IMR-90 (cell line): ENCODE measurements at regions not wholly inside any gene's neighbourhood (a gene's known extent, or its start where the extent isn't known, plus 50 kb on each side); places are given as distances from the start of the nearest gene placed in this dataset.

Experiments used
- ATAC-seq: fragments of 200-7000 bp; cut with Tn5 transposase; 2 replicates; pipeline ENCODE4 v1.9.1; 2020; ENCODE audit warnings: low read depth, mild to moderate bottlenecking, moderate library complexity
- BruUV-seq: library from RNA; stranded (reverse); fragments of 400-500 nt; replicated peaks from 2 replicates; lab custom pipeline; 2021; lab: Mats Ljungman, UMichigan
- CTCF ChIA-PET: fragments of 300-600 bp; formaldehyde crosslinking; extraction: SDS; loops from one replicate; lab custom pipeline; 2021; ENCODE audit warnings: antibody characterized with exemption; lab: Yijun Ruan, JAX
- POLR2A ChIA-PET: fragments of 300-600 bp; sonication (Branson Sonifier 250); formaldehyde crosslinking; loops from one replicate; lab custom pipeline; 2022; ENCODE audit warnings: antibody characterized with exemption; ENCODE audit not compliant: unreplicated experiment; lab: Charles Lee
- DNase-seq: peaks from one replicate; pipeline ENCODE4 v3.0.0; 2013
- H2AFZ ChIP-seq: replicated peaks from 2 replicates; pipeline ENCODE3; 2013; ENCODE audit warnings: low read length, mild to moderate bottlenecking; ENCODE audit not compliant: poor library complexity
- H2AK5ac ChIP-seq: 2 replicates; pipeline ENCODE4 v1.6.1; 2013; ENCODE audit warnings: low read depth, low read length, inconsistent platforms
- H2AK9ac ChIP-seq: replicated peaks from 2 replicates; pipeline ENCODE3; 2013; ENCODE audit warnings: mild to moderate bottlenecking, low read depth, low read length, moderate library complexity; ENCODE audit not compliant: poor library complexity
- H2BK120ac ChIP-seq: 2 replicates; pipeline ENCODE4 v1.6.1; 2013; ENCODE audit warnings: low read depth, low read length, inconsistent platforms
- H2BK15ac ChIP-seq: 3 replicates; pipeline ENCODE4 v1.6.1; 2013; ENCODE audit warnings: low read depth, low read length, inconsistent platforms
- H2BK20ac ChIP-seq: 2 replicates; pipeline ENCODE4 v1.6.1; 2013; ENCODE audit warnings: low read depth, mild to moderate bottlenecking, inconsistent platforms, low read length, moderate library complexity
- H2BK5ac ChIP-seq: 2 replicates; pipeline ENCODE4 v1.6.1; 2013; ENCODE audit warnings: mild to moderate bottlenecking, low read depth, low read length, inconsistent platforms; ENCODE audit not compliant: poor library complexity, severe bottlenecking
- H3K14ac ChIP-seq: replicated peaks from 2 replicates; pipeline ENCODE4 v1.6.1; 2013; ENCODE audit warnings: low read depth, low read length, inconsistent platforms
- H3K18ac ChIP-seq: 2 replicates; pipeline ENCODE4 v1.6.1; 2013; ENCODE audit warnings: low read depth, low read length, control low read depth
- H3K23ac ChIP-seq: 2 replicates; pipeline ENCODE4 v1.6.1; 2013; ENCODE audit warnings: low read depth, low read length, inconsistent platforms
- H3K27ac ChIP-seq: 2 replicates; pipeline ENCODE4 v1.5.1; 2013; ENCODE audit warnings: mild to moderate bottlenecking, control low read depth, low read length; ENCODE audit not compliant: insufficient read depth
- H3K27me3 ChIP-seq: 2 replicates; pipeline ENCODE4 v1.6.1; 2013; ENCODE audit warnings: low read length; ENCODE audit not compliant: control insufficient read depth, insufficient read depth
- H3K36me3 ChIP-seq: 2 replicates; pipeline ENCODE4 v1.6.1; 2013; ENCODE audit warnings: low read length, mixed read lengths; ENCODE audit not compliant: control insufficient read depth, insufficient read depth
- H3K4ac ChIP-seq: 2 replicates; pipeline ENCODE4 v1.6.1; 2013; ENCODE audit warnings: low read depth, low read length, inconsistent platforms
- H3K4me1 ChIP-seq: 2 replicates; pipeline ENCODE4 v1.6.1; 2013; ENCODE audit warnings: low read length, mixed read lengths; ENCODE audit not compliant: control insufficient read depth, insufficient read depth
- H3K4me2 ChIP-seq: 2 replicates; pipeline ENCODE4 v1.6.1; 2013; ENCODE audit warnings: low read depth, mild to moderate bottlenecking, control low read depth, low read length, moderate library complexity
- H3K4me3 ChIP-seq: 2 replicates; pipeline ENCODE4 v1.5.1; 2013; ENCODE audit warnings: low read depth, mild to moderate bottlenecking, control low read depth, low read length, moderate library complexity; ENCODE audit not compliant: insufficient read depth
- H3K56ac ChIP-seq: 2 replicates; pipeline ENCODE4 v1.6.1; 2013; ENCODE audit warnings: low read length, inconsistent platforms; ENCODE audit not compliant: insufficient read depth; ENCODE audit errors: extremely low read depth
- H3K79me1 ChIP-seq, 2 experiments: 2 replicates each; pipeline ENCODE4 v1.6.1; 2013; ENCODE audit warnings: low read length in 2 of 2, inconsistent platforms in 1 of 2, low read depth in 1 of 2
- H3K9ac ChIP-seq: 2 replicates; pipeline ENCODE4 v1.6.1; 2013; ENCODE audit warnings: low read depth, low read length, control low read depth
- H3K9me1 ChIP-seq: 2 replicates; pipeline ENCODE4 v1.6.1; 2013; ENCODE audit warnings: low read length, inconsistent platforms; ENCODE audit not compliant: insufficient read depth
- H3K9me3 ChIP-seq: 2 replicates; pipeline ENCODE4 v1.6.1; 2013; ENCODE audit warnings: low read length; ENCODE audit not compliant: control insufficient read depth, insufficient read depth
- H4K20me1 ChIP-seq: 2 replicates; pipeline ENCODE4 v1.6.1; 2013; ENCODE audit warnings: low read length, inconsistent platforms; ENCODE audit not compliant: insufficient read depth
- H4K5ac ChIP-seq: 2 replicates; pipeline ENCODE4 v1.6.1; 2013; ENCODE audit warnings: mild to moderate bottlenecking, low read depth, low read length, control low read depth
- H4K8ac ChIP-seq, 2 experiments: 2 replicates each; pipeline ENCODE4 v1.6.1; 2013; ENCODE audit warnings: low read depth in 2 of 2, low read length in 2 of 2, control low read depth in 1 of 2, inconsistent platforms in 1 of 2
- H4K91ac ChIP-seq: 2 replicates; pipeline ENCODE4 v1.6.1; 2013; ENCODE audit warnings: low read depth, low read length, inconsistent platforms; ENCODE audit not compliant: insufficient read depth
- CEBPB ChIP-seq: IDR thresholded peaks from 2 replicates; pipeline ENCODE4 v1.6.1; 2012; ENCODE audit warnings: low read depth, low read length, improper control_type of control experiment
- MAFK ChIP-seq: IDR thresholded peaks from 2 replicates; pipeline ENCODE4 v1.6.1; 2012; ENCODE audit warnings: low read depth, low read length, improper control_type of control experiment
- MAZ ChIP-seq: IDR thresholded peaks from 2 replicates; pipeline ENCODE4 v1.6.1; 2012; ENCODE audit warnings: low read depth, mild to moderate bottlenecking, low read length, improper control_type of control experiment, moderate library complexity, borderline replicate concordance
- RAD21 ChIP-seq: IDR thresholded peaks from 2 replicates; pipeline ENCODE4 v1.6.1; 2012; ENCODE audit warnings: low read length, improper control_type of control experiment
- WGBS, 2 experiments: methylation state at CpG; one replicate each; pipeline versions ENCODE4 v1.1.5 to v1.1.7; 2013; ENCODE audit warnings: missing lambda C conversion rate in 2 of 2; ENCODE audit not compliant: insufficient read length in 1 of 2; ENCODE audit errors: extremely low coverage in 2 of 2; 5-methylcytosine and 5-hydroxymethylcytosine counted together
- dilution Hi-C: fragments of 300-500 bp; cut with HindIII; formaldehyde crosslinking; loops from one replicate; pipeline ENCODE4 v1.14.3; 2018; ENCODE audit warnings: low sequenced_read_pairs; ENCODE audit not compliant: unreplicated experiment
- in situ Hi-C: fragments of 300-500 bp; cut with MboI; formaldehyde crosslinking; loops from 3 replicates; pipeline ENCODE4 v1.14.3; 2019; ENCODE audit warnings: low sequenced_read_pairs, inconsistent platforms, mixed read lengths
- intact Hi-C: fragments of 100-400 bp; cut with micrococcal nuclease; formaldehyde crosslinking; loops from 2 replicates; pipeline ENCODE4 v1.10.0; 2022

- no peak overlapping the region for H3K23ac ChIP-seq
- H3K9ac ChIP-seq, result no peak overlapping the region
- no peak overlapping the region for H3K56ac ChIP-seq
- DNase-seq (no peak), ATAC-seq (no peak)
- H2BK120ac ChIP-seq, result no peak overlapping the region
- H2AFZ ChIP-seq, result peak overlapping the region; percentile 49
- H2BK15ac ChIP-seq, result no peak overlapping the region
- H2BK20ac ChIP-seq, result no peak overlapping the region
- H3K27ac ChIP-seq, result no peak overlapping the region
- no peak overlapping the region for H3K14ac ChIP-seq
- peaks cover 9% of the 10 kb centered on the region for H3K9me3 ChIP-seq
- no peak overlapping the region for H3K18ac ChIP-seq
- H2AK5ac ChIP-seq, result no peak overlapping the region
- no CpG with 5 or more reads among the region's 7 CpGs for WGBS, 2 experiments
- TF ChIP-seq CEBPB, result no peak
- no peak for TF ChIP-seq MAZ
- TF ChIP-seq MAFK, result no peak
- no peak for TF ChIP-seq RAD21
- H3K4me3 ChIP-seq, result no peak overlapping the region
- no peaks in the 10 kb centered on the region for H3K36me3 ChIP-seq
- POLR2A ChIA-PET, result no interaction called here
- in situ Hi-C loops (no loop called here), intact Hi-C loops (no loop called here), dilution Hi-C loops (no loop called here)
- H2BK5ac ChIP-seq, result no peak overlapping the region
- no peaks in the 10 kb centered on the region for H3K27me3 ChIP-seq
- no peak overlapping the region for H3K4me2 ChIP-seq
- H3K9me1 ChIP-seq, result no peaks in the 10 kb centered on the region
- no peak overlapping the region for H2AK9ac ChIP-seq
- no peak overlapping the region for H3K4ac ChIP-seq
- CTCF ChIA-PET, result no interaction called here
- H4K5ac ChIP-seq, result no peak overlapping the region
- H4K8ac ChIP-seq, result no peak overlapping the region
- BruUV-seq, result no TSS peak
- H3K79me1 ChIP-seq, result no peaks in the 10 kb centered on the region
- no peaks in the 10 kb centered on the region for H4K20me1 ChIP-seq
- H4K91ac ChIP-seq, result no peak overlapping the region
- no peaks in the 10 kb centered on the region for H3K4me1 ChIP-seq
Measured at GRCh38 chr1:195238313-195238712, 1369.9 kb downstream of the KCNT2 start.
